GM12891 (cell line): ENCODE measurements at regions not wholly inside any gene's neighbourhood (a gene's known extent, or its start where the extent isn't known, plus 50 kb on each side); places are given as distances from the start of the nearest gene placed in this dataset.

Experiments used
- PAX5 ChIP-seq: IDR thresholded peaks from 2 replicates; pipeline ENCODE4 v1.6.1; 2011; ENCODE audit warnings: low read length, moderate library complexity, mild to moderate bottlenecking; ENCODE audit not compliant: insufficient read depth, severe bottlenecking
- POLR2A ChIP-seq: IDR thresholded peaks from 2 replicates; pipeline ENCODE4 v1.6.1; 2011; ENCODE audit warnings: low read depth, low read length, control low read depth
- POLR2AphosphoS5 ChIP-seq: IDR thresholded peaks from 2 replicates; pipeline ENCODE4 v1.6.1; 2011; ENCODE audit warnings: low read depth, low read length, control low read depth
- POU2F2 ChIP-seq: IDR thresholded peaks from 2 replicates; pipeline ENCODE4 v1.6.1; 2011; ENCODE audit warnings: low read depth, mild to moderate bottlenecking, control low read depth, low read length, moderate library complexity
- SPI1 ChIP-seq: IDR thresholded peaks from 2 replicates; pipeline ENCODE4 v1.6.1; 2011; ENCODE audit warnings: low read depth, low read length, control low read depth
- TAF1 ChIP-seq: IDR thresholded peaks from 2 replicates; pipeline ENCODE4 v1.6.1; 2011; ENCODE audit warnings: low read depth, low read length, control low read depth

- TF ChIP-seq TAF1 (no peak), POLR2A (no peak), POLR2AphosphoS5 (no peak), POU2F2 (no peak), SPI1 (no peak), PAX5 (no peak)
Observed at GRCh38 chr3:118196183-118196582, 838.5 kb downstream of the IGSF11 start.
